PFSK-1 (cell line): ENCODE measurements at regions not wholly inside any gene's neighbourhood (a gene's known extent, or its start where the extent isn't known, plus 50 kb on each side); places are given as distances from the start of the nearest gene placed in this dataset.

ENCODE experiments used
- FOXP2 ChIP-seq: optimal IDR thresholded peaks from 2 replicates; pipeline ENCODE3; 2011; ENCODE audit warnings: borderline replicate concordance, control low read depth, inconsistent platforms; ENCODE audit not compliant: insufficient read depth; ENCODE audit errors: extremely low read length, extremely low read depth
- POLR2AphosphoS5 ChIP-seq: IDR thresholded peaks from 2 replicates; pipeline ENCODE4 v1.6.1; 2012; ENCODE audit warnings: low read depth, mild to moderate bottlenecking, control low read depth, low read length, moderate library complexity
- REST ChIP-seq, 2 experiments: IDR thresholded peaks; 2 replicates each; pipeline versions ENCODE4 v1.6.1 to v1.8.0; 2011 to 2012; ENCODE audit warnings: low read depth in 2 of 2, low read length in 2 of 2, control low read depth in 1 of 2, inconsistent platforms in 1 of 2, mild to moderate bottlenecking in 1 of 2, moderate library complexity in 1 of 2; ENCODE audit not compliant: insufficient read depth in 1 of 2
- SIN3A ChIP-seq: IDR thresholded peaks from 2 replicates; pipeline ENCODE4 v1.6.1; 2012; ENCODE audit warnings: mild to moderate bottlenecking, low read length, moderate library complexity, borderline replicate concordance; ENCODE audit not compliant: insufficient read depth
- TAF1 ChIP-seq: IDR thresholded peaks from 2 replicates; pipeline ENCODE4 v1.6.1; 2012; ENCODE audit warnings: low read length, control low read depth, borderline replicate concordance; ENCODE audit not compliant: insufficient read depth

- no peak for TF ChIP-seq POLR2AphosphoS5
- TF ChIP-seq TAF1 = no peak
- TF ChIP-seq SIN3A = no peak
- no peak for TF ChIP-seq REST (IDR thresholded peaks at IDR 0.05; ENCODE audit: insufficient read depth in 1 of 2, low read depth in 2 of 2, low read length in 2 of 2)
- no peak for TF ChIP-seq FOXP2
Measured at GRCh38 chr3:197443506-197443905, 112.3 kb downstream of the BDH1 start.
